Keratinocyte (primary cell): ENCODE measurements at regions not wholly inside any gene's neighbourhood (a gene's known extent, or its start where the extent isn't known, plus 50 kb on each side); places are given as distances from the start of the nearest gene placed in this dataset.

Source experiments
- EZH2 ChIP-seq: IDR thresholded peaks from one replicate; pipeline ENCODE4 v1.6.1; 2012; ENCODE audit warnings: inconsistent platforms, mild to moderate bottlenecking, low read length, moderate library complexity
- TF ChIP-seq, protein P1 (sequence below), 3 experiments: IDR thresholded peaks in 1 of 3; conservative IDR thresholded peaks in 1 of 3; optimal IDR thresholded peaks in 1 of 3; 2 replicates in 2 of 3; 3 replicates in 1 of 3; pipeline versions ENCODE3 to v1.5.1; 2011; ENCODE audit warnings: low read length in 3 of 3, mild to moderate bottlenecking in 3 of 3, moderate library complexity in 2 of 3, control low read depth in 1 of 3, inconsistent platforms in 1 of 3; ENCODE audit not compliant: insufficient read depth in 2 of 3; ENCODE audit errors: extremely low read depth in 1 of 3

DNA sequence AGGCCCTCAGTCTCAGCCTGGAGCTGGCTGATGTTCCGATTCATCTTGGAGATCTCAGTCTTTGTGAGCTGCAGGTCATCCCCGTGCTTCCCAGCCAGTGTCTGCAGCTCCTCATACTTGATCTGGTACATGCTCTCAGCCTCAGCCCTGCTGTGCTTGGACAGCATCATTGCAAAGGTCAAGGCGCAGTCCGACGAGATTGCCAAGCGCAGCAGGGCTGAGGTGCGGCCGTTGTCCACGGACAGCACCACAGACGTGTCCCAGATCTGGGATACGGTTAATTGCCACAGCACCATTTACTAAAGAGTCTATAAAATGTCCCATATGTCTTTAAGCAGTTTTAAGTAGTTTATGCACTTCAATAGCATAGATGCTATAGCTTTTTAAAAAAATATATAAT lies 965.7 kb downstream of the FSCB start:
- TF ChIP-seq, protein P1, sequence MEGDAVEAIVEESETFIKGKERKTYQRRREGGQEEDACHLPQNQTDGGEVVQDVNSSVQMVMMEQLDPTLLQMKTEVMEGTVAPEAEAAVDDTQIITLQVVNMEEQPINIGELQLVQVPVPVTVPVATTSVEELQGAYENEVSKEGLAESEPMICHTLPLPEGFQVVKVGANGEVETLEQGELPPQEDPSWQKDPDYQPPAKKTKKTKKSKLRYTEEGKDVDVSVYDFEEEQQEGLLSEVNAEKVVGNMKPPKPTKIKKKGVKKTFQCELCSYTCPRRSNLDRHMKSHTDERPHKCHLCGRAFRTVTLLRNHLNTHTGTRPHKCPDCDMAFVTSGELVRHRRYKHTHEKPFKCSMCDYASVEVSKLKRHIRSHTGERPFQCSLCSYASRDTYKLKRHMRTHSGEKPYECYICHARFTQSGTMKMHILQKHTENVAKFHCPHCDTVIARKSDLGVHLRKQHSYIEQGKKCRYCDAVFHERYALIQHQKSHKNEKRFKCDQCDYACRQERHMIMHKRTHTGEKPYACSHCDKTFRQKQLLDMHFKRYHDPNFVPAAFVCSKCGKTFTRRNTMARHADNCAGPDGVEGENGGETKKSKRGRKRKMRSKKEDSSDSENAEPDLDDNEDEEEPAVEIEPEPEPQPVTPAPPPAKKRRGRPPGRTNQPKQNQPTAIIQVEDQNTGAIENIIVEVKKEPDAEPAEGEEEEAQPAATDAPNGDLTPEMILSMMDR (optimal IDR thresholded peaks at IDR 0.05 in 1 of 3, IDR thresholded peaks at IDR 0.05 in 1 of 3, conservative IDR thresholded peaks at IDR 0.05 in 1 of 3; ENCODE audit: extremely low read depth in 1 of 3, insufficient read depth in 2 of 3, low read length in 3 of 3) = no peak
- no peak for TF ChIP-seq EZH2
